ENCODE measurements at regions not wholly inside any gene's neighbourhood (a gene's known extent, or its start where the extent isn't known, plus 50 kb on each side); places are given as distances from the start of the nearest gene placed in this dataset.

DNA sequence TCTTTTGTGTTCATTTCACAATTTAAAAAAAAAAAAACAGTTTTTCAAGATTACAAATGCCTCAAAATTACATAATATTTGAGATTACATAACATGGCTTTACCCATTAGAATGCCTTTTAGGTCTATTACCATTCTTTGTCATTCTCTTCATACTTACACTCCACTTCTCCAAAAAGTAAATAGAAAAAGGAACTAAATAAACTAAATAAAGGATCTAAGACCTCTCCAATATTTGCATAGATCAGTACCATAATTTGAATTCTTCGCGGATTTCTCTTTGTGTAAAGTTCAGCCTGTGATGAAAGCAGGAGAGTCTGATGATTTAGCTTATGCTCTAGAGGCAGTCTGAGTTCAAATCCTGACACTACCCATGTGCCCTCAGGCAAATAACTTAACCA, 56.4 kb upstream of the C1GALT1 start:
- TF ChIP-seq, protein P1, sequence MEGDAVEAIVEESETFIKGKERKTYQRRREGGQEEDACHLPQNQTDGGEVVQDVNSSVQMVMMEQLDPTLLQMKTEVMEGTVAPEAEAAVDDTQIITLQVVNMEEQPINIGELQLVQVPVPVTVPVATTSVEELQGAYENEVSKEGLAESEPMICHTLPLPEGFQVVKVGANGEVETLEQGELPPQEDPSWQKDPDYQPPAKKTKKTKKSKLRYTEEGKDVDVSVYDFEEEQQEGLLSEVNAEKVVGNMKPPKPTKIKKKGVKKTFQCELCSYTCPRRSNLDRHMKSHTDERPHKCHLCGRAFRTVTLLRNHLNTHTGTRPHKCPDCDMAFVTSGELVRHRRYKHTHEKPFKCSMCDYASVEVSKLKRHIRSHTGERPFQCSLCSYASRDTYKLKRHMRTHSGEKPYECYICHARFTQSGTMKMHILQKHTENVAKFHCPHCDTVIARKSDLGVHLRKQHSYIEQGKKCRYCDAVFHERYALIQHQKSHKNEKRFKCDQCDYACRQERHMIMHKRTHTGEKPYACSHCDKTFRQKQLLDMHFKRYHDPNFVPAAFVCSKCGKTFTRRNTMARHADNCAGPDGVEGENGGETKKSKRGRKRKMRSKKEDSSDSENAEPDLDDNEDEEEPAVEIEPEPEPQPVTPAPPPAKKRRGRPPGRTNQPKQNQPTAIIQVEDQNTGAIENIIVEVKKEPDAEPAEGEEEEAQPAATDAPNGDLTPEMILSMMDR (IDR thresholded peaks at IDR 0.05 in 8 of 11, conservative IDR thresholded peaks at IDR 0.05 in 3 of 11): no peak
- no peak for TF ChIP-seq POLR2A (IDR thresholded peaks at IDR 0.05)
- no peak for TF ChIP-seq POLR2AphosphoS5 (IDR thresholded peaks at IDR 0.05)
